Neuronal stem cell (in vitro differentiated cells): ENCODE measurements at regions not wholly inside any gene's neighbourhood (a gene's known extent, or its start where the extent isn't known, plus 50 kb on each side); places are given as distances from the start of the nearest gene placed in this dataset.

Source experiments
- DNase-seq: peaks from one replicate; pipeline ENCODE4 v3.0.0-alpha.2; 2013; ENCODE audit warnings: low spot score
- H2AFZ ChIP-seq: one replicate; pipeline ENCODE4 v1.6.1; 2013; ENCODE audit warnings: mild to moderate bottlenecking, low read length, inconsistent platforms
- H2AK5ac ChIP-seq: 2 replicates; pipeline ENCODE4 v1.6.1; 2013; ENCODE audit warnings: low read depth, mild to moderate bottlenecking, inconsistent platforms, low read length, moderate library complexity, mixed read lengths
- H2BK120ac ChIP-seq: 2 replicates; pipeline ENCODE4 v1.6.1; 2013; ENCODE audit warnings: low read depth, mild to moderate bottlenecking, inconsistent platforms, low read length, moderate library complexity, mixed read lengths
- H2BK12ac ChIP-seq: one replicate; pipeline ENCODE4 v1.6.1; 2013; ENCODE audit warnings: low read length, inconsistent platforms
- H2BK15ac ChIP-seq: 2 replicates; pipeline ENCODE4 v1.6.1; 2013; ENCODE audit warnings: mild to moderate bottlenecking, low read length, inconsistent platforms, mixed read lengths
- H2BK5ac ChIP-seq: one replicate; pipeline ENCODE4 v1.6.1; 2013; ENCODE audit warnings: inconsistent platforms, mild to moderate bottlenecking, low read length, moderate library complexity
- H3K14ac ChIP-seq: one replicate; pipeline ENCODE4 v1.6.1; 2013; ENCODE audit warnings: low read length, inconsistent platforms
- H3K18ac ChIP-seq: 2 replicates; pipeline ENCODE4 v1.6.1; 2013; ENCODE audit warnings: low read length, inconsistent platforms
- H3K23ac ChIP-seq: 2 replicates; pipeline ENCODE4 v1.6.1; 2013; ENCODE audit warnings: low read depth, mild to moderate bottlenecking, mixed read lengths, low read length, inconsistent platforms; ENCODE audit not compliant: poor library complexity
- H3K27ac ChIP-seq: replicated peaks from 3 replicates; pipeline ENCODE4 v1.5.1; 2013; ENCODE audit warnings: low read length, inconsistent platforms
- H3K27me3 ChIP-seq, 3 experiments: 2 replicates each; pipeline ENCODE4 v1.6.1; 2013; ENCODE audit warnings: low read length in 3 of 3, mild to moderate bottlenecking in 2 of 3, inconsistent platforms in 1 of 3, low read depth in 1 of 3, mixed read lengths in 1 of 3, moderate library complexity in 1 of 3; ENCODE audit not compliant: control insufficient read depth in 3 of 3, insufficient read depth in 3 of 3
- H3K36me3 ChIP-seq, 2 donors: replicated peaks in 1 of 2; 2 replicates each; pipeline ENCODE4 v1.6.1; 2013; ENCODE audit warnings: low read length in 2 of 2; ENCODE audit not compliant: control insufficient read depth in 2 of 2, insufficient read depth in 2 of 2
- H3K4ac ChIP-seq: 2 replicates; pipeline ENCODE4 v1.6.1; 2013; ENCODE audit warnings: inconsistent platforms, mild to moderate bottlenecking, low read length, moderate library complexity
- H3K4me1 ChIP-seq, 2 donors: 1 replicate in 1 of 2; 2 replicates in 1 of 2; pipeline ENCODE4 v1.6.1; 2013; ENCODE audit warnings: low read length in 2 of 2, low read depth in 1 of 2; ENCODE audit not compliant: control insufficient read depth in 2 of 2, insufficient read depth in 1 of 2
- H3K4me2 ChIP-seq: one replicate; pipeline ENCODE4 v1.6.1; 2013; ENCODE audit warnings: mild to moderate bottlenecking, low read length, inconsistent platforms; ENCODE audit not compliant: insufficient read depth, poor library complexity, severe bottlenecking
- H3K4me3 ChIP-seq, 2 donors: 2 replicates each; pipeline ENCODE4 v1.5.1; 2013; ENCODE audit warnings: low read length in 2 of 2, mild to moderate bottlenecking in 2 of 2, inconsistent platforms in 1 of 2, moderate library complexity in 1 of 2
- H3K79me1 ChIP-seq: one replicate; pipeline ENCODE4 v1.6.1; 2013; ENCODE audit warnings: low read depth, mild to moderate bottlenecking, inconsistent platforms, low read length, moderate library complexity
- H3K9ac ChIP-seq: one replicate; pipeline ENCODE4 v1.6.1; 2013; ENCODE audit warnings: mild to moderate bottlenecking, low read depth, low read length, inconsistent platforms; ENCODE audit not compliant: poor library complexity
- H3K9me3 ChIP-seq, 2 donors: replicated peaks in 1 of 2; 2 replicates each; pipeline versions ENCODE3 to v1.6.1; 2013; ENCODE audit warnings: low read length in 2 of 2, mild to moderate bottlenecking in 2 of 2, inconsistent platforms in 1 of 2, low read depth in 1 of 2, mixed read lengths in 1 of 2, moderate library complexity in 1 of 2; ENCODE audit not compliant: control insufficient read depth in 2 of 2, insufficient read depth in 1 of 2
- H4K8ac ChIP-seq: one replicate; pipeline ENCODE4 v1.6.1; 2013; ENCODE audit warnings: low read depth, mild to moderate bottlenecking, inconsistent platforms, low read length, moderate library complexity
- H4K91ac ChIP-seq: one replicate; pipeline ENCODE4 v1.6.1; 2013; ENCODE audit warnings: low read length, low read depth, mild to moderate bottlenecking, inconsistent platforms; ENCODE audit not compliant: poor library complexity
- WGBS, 2 donors: extraction: QIAGEN DNeasy Blood & Tissue Kit; methylation state at CpG; one replicate each; pipeline ENCODE4 v1.1.7; 2013; ENCODE audit warnings: missing lambda C conversion rate in 2 of 2, mixed read lengths in 1 of 2; ENCODE audit not compliant: insufficient read length in 2 of 2, insufficient replicate concordance in 1 of 2; ENCODE audit errors: extremely low coverage in 2 of 2; 5-methylcytosine and 5-hydroxymethylcytosine counted together

DNA sequence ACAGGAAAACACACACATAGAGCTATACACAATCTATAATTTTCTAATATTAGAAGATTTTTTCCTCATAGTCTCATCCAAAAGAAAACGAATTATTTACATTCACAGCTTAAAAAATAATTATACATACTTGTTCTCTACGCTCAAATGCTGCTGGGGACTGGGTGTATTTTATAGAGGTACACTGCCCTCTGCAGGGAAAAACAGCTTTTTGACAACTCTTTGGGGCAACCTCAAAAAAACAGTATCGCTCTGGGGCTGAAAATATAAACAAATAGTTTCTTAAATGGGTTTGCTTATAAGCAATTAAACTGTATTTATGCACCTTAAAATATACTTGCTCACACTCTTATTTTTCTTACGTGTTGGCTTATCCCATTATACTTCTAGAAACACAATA, 261.8 kb upstream of the PSMD7 start:
- Histone ChIP-seq H3K9ac (no peak overlapping the region), H2BK15ac (no peak overlapping the region), H4K8ac (no peak overlapping the region), H3K4me2 (no peak overlapping the region), H3K23ac (no peak overlapping the region), H3K36me3 (no peaks in the 10 kb centered on the region), H3K4ac (no peak overlapping the region), H2BK5ac (no peak overlapping the region), H3K18ac (no peak overlapping the region), H3K4me1 (peaks cover 5 to 41% of the 10 kb centered on the region in 2 donors), H2AFZ (peak overlapping the region; percentile 49), H2BK12ac (no peak overlapping the region), H3K27me3 (no peaks in the 10 kb centered on the region), H3K27ac (no peak overlapping the region), H3K9me3 (no peaks in the 10 kb centered on the region), H3K79me1 (no peaks in the 10 kb centered on the region), H2AK5ac (no peak overlapping the region), H4K91ac (no peak overlapping the region), H2BK120ac (no peak overlapping the region), H3K4me3 (no peak overlapping the region), H3K14ac (no peak overlapping the region)
- no CpG with 5 or more reads among the region's 4 CpGs for WGBS, 2 donors
- peak; percentile 36 for DNase-seq

DNA sequence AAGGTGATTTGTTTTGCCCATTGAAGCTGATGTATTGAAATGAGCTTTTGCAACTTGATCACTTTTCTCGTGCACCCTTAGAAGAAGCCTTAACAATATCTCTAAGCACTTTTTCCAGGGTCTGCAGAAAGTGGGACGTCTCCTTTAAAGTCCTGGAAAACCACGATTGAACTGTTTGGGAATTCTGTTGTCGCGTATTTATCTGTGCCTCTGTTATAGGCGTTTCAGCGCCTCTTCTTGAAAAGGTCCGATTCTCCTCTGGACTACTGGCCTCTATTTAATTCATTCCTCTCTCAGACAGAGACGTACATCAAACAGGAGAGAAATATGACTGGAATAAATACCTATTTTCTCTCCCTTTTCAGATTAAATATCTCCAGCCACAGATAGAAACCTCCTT, 262.4 kb upstream of the PSMD7 start:
- Histone ChIP-seq H3K27ac (no peak overlapping the region), H2BK12ac (no peak overlapping the region), H3K36me3 (no peaks in the 10 kb centered on the region), H4K91ac (no peak overlapping the region), H2AFZ (peak overlapping the region; percentile 83), H2BK15ac (no peak overlapping the region), H3K4me3 (no peak overlapping the region), H3K9ac (no peak overlapping the region), H3K4me1 (peaks cover 6 to 43% of the 10 kb centered on the region in 2 donors), H3K23ac (no peak overlapping the region), H4K8ac (no peak overlapping the region), H3K4ac (no peak overlapping the region), H2AK5ac (no peak overlapping the region), H3K27me3 (no peaks in the 10 kb centered on the region), H3K14ac (no peak overlapping the region), H3K4me2 (no peak overlapping the region), H2BK120ac (no peak overlapping the region), H3K9me3 (no peaks in the 10 kb centered on the region), H2BK5ac (no peak overlapping the region), H3K79me1 (no peaks in the 10 kb centered on the region), H3K18ac (no peak overlapping the region)
- WGBS, 2 donors, result no CpG with 5 or more reads among the region's 9 CpGs
- no peak for DNase-seq

DNA sequence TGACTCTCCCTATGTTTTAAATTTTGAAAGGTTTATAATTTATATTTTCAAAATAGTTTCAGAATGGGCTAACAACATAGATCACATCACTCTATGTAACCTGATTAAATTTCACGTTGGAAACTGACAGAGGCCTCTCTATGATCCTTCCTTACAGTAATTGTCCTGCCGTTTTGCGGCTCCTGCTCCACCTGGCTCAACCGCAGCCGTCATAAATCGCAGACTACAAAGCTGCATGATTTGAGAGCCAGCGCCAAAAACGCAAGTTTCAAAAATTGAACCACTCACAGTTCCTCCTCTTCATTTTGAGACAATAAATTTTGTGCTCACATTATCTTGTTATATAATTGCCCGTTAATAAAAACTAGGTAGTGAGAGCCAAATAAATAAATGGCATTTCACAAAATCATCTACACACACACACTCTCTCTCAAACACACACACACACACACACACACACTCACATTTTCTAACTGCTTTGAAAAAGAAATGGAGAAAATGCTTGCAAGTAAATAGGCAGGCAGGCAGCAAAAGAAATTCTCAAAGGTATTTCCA, 263.1 kb upstream of the PSMD7 start:
- H3K14ac ChIP-seq, result no peak overlapping the region
- no CpG with 5 or more reads among the region's 9 CpGs for WGBS, 2 donors
- no peak overlapping the region for H3K27ac ChIP-seq
- H3K27me3 ChIP-seq, result no peaks in the 10 kb centered on the region
- no peak overlapping the region for H2BK15ac ChIP-seq
- no peaks in the 10 kb centered on the region for H3K9me3 ChIP-seq
- no peaks in the 10 kb centered on the region for H3K36me3 ChIP-seq
- no peak overlapping the region for H3K4ac ChIP-seq
- no peak overlapping the region for H3K18ac ChIP-seq
- H3K79me1 ChIP-seq, result no peaks in the 10 kb centered on the region
- no peak overlapping the region for H2AK5ac ChIP-seq
- H3K9ac ChIP-seq, result no peak overlapping the region
- H3K23ac ChIP-seq, result no peak overlapping the region
- no peak overlapping the region for H2BK120ac ChIP-seq
- DNase-seq, result no peak
- no peak overlapping the region for H3K4me3 ChIP-seq
- H3K4me2 ChIP-seq, result no peak overlapping the region
- H2AFZ ChIP-seq, result no peak overlapping the region
- peaks cover 6 to 43% of the 10 kb centered on the region in 2 donors for H3K4me1 ChIP-seq
- H4K91ac ChIP-seq, result no peak overlapping the region
- H2BK12ac ChIP-seq, result no peak overlapping the region
- H2BK5ac ChIP-seq, result no peak overlapping the region
- no peak overlapping the region for H4K8ac ChIP-seq

DNA sequence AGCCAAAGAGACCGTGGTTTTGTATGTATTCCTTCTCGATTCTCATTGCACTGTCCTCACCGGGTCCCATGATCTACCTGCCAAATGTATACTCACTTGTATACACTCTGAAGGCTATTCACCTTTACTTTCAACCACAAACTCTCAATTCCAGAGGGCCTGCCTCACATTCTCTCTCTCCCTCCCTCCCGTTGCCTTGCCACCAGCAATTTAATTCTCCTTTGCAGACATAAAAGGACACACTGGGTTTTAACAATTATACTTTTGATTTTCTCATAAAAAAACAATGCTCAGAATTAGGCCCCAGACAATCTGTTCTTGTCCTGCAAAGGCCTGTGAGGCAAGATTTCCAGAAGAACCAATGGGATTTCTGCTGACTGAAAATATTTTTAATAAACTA, 265.1 kb upstream of the PSMD7 start:
- H3K9me3 ChIP-seq, result no peaks in the 10 kb centered on the region
- no peaks in the 10 kb centered on the region for H3K27me3 ChIP-seq
- H2BK15ac ChIP-seq, result no peak overlapping the region
- H3K18ac ChIP-seq, result no peak overlapping the region
- peaks cover 8 to 43% of the 10 kb centered on the region in 2 donors for H3K4me1 ChIP-seq
- no peaks in the 10 kb centered on the region for H3K36me3 ChIP-seq
- H3K23ac ChIP-seq, result no peak overlapping the region
- no peak overlapping the region for H4K91ac ChIP-seq
- DNase-seq, result no peak
- H2AFZ ChIP-seq, result peak overlapping the region; percentile 60
- no peak overlapping the region for H3K9ac ChIP-seq
- no peaks in the 10 kb centered on the region for H3K79me1 ChIP-seq
- WGBS, 2 donors, result no CpG with 5 or more reads among the region's 4 CpGs
- H3K14ac ChIP-seq, result no peak overlapping the region
- no peak overlapping the region for H2AK5ac ChIP-seq
- H3K4me3 ChIP-seq, result no peak overlapping the region
- H4K8ac ChIP-seq, result no peak overlapping the region
- H2BK120ac ChIP-seq, result no peak overlapping the region
- H2BK12ac ChIP-seq, result no peak overlapping the region
- H3K27ac ChIP-seq, result no peak overlapping the region
- no peak overlapping the region for H3K4ac ChIP-seq
- no peak overlapping the region for H2BK5ac ChIP-seq
- no peak overlapping the region for H3K4me2 ChIP-seq
